Stomach (tissue), 4 donors: ENCODE measurements at regions not wholly inside any gene's neighbourhood (a gene's known extent, or its start where the extent isn't known, plus 50 kb on each side); places are given as distances from the start of the nearest gene placed in this dataset.

Source experiments
- EP300 ChIP-seq: sonication (generic); formaldehyde crosslinking; IDR thresholded peaks from one replicate; pipeline ENCODE4 v1.6.1; 2017; ENCODE audit warnings: antibody characterized with exemption
- POLR2A ChIP-seq, 4 donors: fragments of 450-650 bp; IDR thresholded peaks; one replicate each; pipeline ENCODE4 v1.6.1; 2016; ENCODE audit warnings: antibody characterized with exemption in 4 of 4, control low read depth in 2 of 4, mild to moderate bottlenecking in 1 of 4, moderate library complexity in 1 of 4
- TF ChIP-seq, protein P1 (sequence below), 7 experiments: fragments of 450-650 bp in 4 of 7; fragments of 200-600 bp in 3 of 7; sonication (generic) in 3 of 7; IDR thresholded peaks; one replicate each; pipeline ENCODE4 v1.5.1; 2016 to 2019; ENCODE audit warnings: antibody characterized with exemption in 7 of 7, control low read depth in 2 of 7, mild to moderate bottlenecking in 1 of 7

DNA sequence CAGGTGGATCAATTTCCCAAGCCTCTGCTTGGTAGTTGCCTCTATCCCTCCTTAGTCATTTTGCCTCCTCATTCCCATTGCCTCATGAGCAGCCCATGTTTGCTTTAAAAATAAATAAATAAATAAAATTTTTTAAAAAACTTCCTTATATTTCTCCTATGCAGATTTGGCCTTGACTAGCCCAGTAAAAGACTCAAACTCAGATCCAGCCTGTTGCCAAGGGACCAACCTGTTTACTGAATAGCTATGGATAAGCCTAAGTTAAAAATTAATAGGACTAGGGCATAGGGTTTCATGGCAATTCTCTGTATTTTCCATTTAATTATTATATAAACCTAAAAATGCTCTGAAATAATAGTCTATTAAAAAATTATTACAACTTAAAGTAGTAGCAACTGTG is 384.4 kb downstream of the RSL24D1 start:
- TF ChIP-seq, protein P1, sequence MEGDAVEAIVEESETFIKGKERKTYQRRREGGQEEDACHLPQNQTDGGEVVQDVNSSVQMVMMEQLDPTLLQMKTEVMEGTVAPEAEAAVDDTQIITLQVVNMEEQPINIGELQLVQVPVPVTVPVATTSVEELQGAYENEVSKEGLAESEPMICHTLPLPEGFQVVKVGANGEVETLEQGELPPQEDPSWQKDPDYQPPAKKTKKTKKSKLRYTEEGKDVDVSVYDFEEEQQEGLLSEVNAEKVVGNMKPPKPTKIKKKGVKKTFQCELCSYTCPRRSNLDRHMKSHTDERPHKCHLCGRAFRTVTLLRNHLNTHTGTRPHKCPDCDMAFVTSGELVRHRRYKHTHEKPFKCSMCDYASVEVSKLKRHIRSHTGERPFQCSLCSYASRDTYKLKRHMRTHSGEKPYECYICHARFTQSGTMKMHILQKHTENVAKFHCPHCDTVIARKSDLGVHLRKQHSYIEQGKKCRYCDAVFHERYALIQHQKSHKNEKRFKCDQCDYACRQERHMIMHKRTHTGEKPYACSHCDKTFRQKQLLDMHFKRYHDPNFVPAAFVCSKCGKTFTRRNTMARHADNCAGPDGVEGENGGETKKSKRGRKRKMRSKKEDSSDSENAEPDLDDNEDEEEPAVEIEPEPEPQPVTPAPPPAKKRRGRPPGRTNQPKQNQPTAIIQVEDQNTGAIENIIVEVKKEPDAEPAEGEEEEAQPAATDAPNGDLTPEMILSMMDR (IDR thresholded peaks at IDR 0.05) = no peak
- TF ChIP-seq EP300 = no peak
- TF ChIP-seq POLR2A (IDR thresholded peaks at IDR 0.05) = no peak
